OCI-M2 (cell line): ENCODE measurements at regions not wholly inside any gene's neighbourhood (a gene's known extent, or its start where the extent isn't known, plus 50 kb on each side); places are given as distances from the start of the nearest gene placed in this dataset.
A peak's percentile ranks its signal among the peaks of the same experiment; 100 is the strongest.
"Not testable (repeated sequence)": the region's sequence is repeated elsewhere in the genome, so short reads cannot be mapped to it uniquely, and the experiment has no call there.

Source experiments
- DNase-seq: peaks from one replicate; lab custom pipeline; 2025; ENCODE audit not compliant: unreplicated experiment; lab: John Stamatoyannopoulos, UW

GRCh38 chr11:38060136-38060535, 1462.1 kb upstream of the RAG2 start:
- DNase-seq, result no peak

GRCh38 chr11:38046571-38047135, 1448.6 kb upstream of the RAG2 start:
- DNase-seq, result no peak

- no peak for DNase-seq
Measured at GRCh38 chr11:38043060-38043459, 1445.0 kb upstream of the RAG2 start.

DNA sequence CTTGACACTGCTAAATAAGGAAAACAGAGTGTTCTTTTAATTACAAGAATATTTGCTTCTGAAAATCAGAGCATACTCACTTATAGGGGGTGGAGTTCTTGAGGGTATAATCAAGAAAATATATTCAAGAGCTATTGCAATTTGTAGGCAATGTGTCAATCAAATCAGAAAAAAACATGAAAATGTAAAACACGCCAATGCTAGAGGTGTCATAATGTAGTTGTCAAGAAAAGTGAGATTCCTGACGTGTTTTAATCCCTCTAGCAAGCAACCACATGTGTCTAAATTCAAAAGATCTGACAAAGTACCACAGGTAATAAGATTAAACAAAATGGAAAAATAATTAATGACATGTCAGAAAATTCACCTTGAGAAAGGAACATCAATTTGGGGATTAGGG, 1440.7 kb upstream of the RAG2 start:
- no peak for DNase-seq

DNA sequence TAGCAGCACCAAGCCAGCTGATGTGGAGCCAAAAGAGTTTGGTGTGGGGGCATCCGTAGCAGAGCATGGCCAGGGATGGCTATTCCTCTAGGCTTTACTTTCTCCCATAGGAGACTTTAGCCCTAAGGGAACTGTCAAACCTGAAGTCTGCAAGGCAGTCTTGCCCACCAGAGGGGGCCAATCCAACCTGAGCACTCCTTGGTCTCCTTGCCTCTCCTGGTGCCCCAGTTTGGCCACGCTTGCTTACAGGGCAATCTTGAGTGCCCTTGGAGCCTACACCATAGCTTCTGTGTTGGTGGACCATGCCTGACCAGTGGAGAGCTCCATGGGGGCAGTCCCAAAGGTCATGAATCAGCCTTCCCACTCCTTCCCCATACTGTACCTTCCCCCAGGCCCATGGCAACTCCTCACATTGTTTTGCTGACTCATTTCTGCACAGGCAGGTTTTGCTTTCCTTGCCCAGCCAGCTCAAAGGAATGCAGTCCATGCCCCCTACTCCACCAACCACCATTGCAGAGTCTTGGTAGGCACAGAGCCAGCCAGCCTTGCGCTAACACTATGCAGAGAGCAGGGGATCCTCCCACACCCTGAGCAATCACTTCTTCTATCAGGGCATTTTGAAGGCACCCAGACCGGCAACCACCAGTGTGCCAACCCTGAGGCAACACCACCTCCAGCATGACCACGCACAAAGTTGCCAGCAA, 1421.2 kb upstream of the RAG2 start:
- DNase-seq, result no peak

DNA sequence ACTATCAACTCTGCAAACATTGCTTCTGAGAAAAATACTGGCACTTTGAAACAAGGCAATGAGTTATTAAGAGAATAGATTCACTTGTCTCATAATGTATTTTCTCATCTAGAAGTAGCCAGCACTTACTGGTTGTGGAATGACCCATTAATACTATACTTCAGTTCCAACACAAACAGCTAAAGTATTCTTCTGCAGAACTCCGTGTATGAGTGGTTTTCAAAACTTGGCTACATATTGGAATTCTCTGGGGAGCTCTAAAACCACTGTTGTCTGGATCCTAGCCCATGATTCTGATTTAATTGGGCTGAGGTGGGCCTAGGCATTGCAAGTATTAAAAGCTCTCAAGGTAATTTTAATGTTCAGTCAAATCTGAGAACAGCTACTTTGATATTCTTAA, 1416.4 kb upstream of the RAG2 start:
- DNase-seq, result no peak

DNA sequence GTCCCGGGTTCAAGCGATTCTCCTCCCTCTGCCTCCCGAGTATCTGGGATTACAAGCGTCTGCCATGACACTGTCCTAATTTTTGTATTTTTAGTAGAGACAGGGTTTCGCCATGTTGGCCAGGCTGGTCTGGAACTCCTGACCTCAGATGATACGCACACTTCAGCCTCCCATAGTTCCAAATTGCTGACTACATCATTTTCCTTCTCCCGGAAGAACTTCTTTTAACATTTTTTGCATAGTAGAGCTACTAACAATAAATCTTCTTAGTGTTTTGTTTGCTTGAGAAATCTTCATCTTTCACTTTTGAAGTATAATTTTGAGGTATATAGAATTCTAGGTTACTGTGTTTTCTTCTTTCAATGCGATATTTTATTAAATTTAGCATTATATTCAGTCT, 1415.1 kb upstream of the RAG2 start:
- no peak for DNase-seq

DNA sequence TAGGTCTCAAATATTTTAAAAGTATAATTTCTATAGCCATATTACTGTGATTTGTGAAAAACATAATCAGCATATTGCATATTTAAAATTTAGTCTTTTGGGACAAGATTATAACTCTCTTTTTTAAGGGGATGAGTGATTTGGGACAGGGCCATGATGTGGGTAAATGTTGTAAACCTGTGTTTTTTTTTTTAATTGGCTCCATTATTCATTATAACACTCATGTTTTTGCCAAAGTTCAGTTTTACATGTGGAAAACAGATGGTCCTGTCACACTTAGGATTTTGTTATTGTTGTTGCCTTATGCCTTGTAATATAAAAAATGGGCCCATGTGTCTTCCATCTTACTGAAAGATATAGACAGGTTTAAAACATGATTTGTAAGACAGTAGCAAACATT, 1413.5 kb upstream of the RAG2 start:
- no peak for DNase-seq

DNA sequence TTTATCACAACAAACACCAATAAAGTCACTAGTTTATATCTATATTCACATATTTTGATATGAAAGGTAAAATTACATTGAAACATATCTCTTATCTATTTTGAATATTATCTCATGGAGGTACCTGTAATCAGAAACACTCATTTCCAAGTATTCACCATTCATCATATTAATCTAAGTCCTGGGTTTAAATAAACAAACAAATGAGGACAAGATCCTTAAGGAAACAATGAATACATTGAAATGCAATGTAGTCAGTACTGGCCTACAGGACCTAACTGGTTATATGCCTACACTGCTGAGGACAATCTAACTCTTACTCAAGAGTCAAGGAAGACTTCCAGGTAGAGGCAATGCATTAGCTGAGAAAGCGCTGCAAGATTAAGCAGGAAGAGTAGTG, 1411.9 kb upstream of the RAG2 start:
- no peak for DNase-seq

- no peak for DNase-seq
Measured at GRCh38 chr11:38006466-38006865, 1408.4 kb upstream of the RAG2 start.

- no peak for DNase-seq
Measured at GRCh38 chr11:38005597-38005996, 1407.6 kb upstream of the RAG2 start.

DNA sequence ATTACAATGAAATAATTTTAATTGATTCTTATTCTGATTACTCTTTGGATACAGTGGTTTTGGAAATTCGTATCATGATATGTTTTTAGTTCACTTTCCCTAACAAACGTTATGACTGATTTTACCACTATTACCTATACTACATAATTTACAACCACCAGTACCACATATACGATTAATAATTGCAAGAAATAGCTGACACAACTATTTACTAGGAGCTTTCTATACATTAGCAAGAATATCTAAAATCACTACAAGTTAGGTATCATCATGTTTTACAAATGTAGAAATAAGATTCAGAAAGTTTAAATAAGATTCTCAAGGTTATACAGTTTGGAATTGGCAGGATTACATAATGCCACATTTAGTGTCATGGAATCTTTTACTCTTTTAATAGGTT, 1401.1 kb upstream of the RAG2 start:
- no peak for DNase-seq

DNA sequence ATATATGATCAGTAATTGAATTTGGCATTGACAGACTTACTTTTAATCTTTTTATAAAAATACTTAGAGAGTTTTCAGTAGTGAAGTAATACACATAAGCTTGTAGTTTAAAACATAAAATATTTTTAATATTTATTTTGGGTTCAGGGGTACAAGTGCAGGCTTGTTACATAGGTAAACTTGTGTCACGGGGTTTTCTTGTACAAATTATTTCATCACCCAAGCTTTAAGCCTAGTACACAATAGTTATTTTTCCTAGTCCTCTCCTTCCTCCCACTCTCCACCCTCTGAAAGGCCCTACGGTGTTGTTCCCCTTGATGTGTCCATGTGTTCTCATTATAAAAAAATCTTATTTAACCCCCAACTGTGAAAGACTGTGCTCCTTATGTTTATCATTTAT, 1397.8 kb upstream of the RAG2 start:
- no peak for DNase-seq

GRCh38 chr11:37988031-37988430, 1390.0 kb upstream of the RAG2 start:
- peak; percentile 23 for DNase-seq

- no peak for DNase-seq
Measured at GRCh38 chr11:37984991-37985390, 1387.0 kb upstream of the RAG2 start.

- DNase-seq, result no peak
Measured at GRCh38 chr11:37978647-37979046, 1380.6 kb upstream of the RAG2 start.

DNA sequence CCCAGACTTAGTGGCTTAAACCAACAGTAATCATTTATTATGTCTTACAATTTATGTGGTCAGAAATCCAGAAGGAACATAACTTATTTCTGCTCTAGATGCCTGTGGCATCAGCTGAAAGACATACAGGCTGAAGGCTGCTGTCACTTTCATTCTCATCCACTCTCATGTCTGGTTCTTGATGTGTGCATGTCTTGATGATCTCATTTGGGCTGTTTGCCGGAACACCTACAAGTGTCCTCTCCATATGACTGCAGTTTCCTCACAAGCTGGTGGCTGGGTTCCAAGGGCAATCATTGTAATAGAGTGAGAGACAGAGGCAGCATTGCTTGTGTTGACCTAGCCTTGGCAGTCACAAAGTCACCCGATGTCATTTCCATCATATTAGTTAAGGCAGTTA, 1375.9 kb upstream of the RAG2 start:
- DNase-seq, result no peak

GRCh38 chr11:37972691-37973090, 1374.7 kb upstream of the RAG2 start:
- DNase-seq, result no peak

DNA sequence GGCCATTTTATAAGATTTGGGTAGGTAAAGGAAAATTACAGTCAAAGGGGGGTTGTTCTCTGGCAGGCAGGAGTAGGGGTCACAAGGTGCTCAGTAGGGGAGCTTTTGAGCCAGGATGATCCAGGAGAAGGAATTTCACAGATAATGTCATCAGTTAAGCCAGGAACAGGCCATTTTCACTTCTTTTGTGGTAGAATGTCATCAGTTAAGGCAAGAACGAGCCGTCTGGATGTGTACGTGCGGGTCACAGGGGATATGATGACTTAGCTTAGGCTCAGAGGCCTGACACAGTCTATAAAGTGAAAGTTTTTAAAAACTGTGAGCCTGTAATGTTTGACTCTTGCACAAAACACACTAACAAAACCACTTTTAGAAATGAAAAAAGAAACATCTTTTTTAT, 1371.3 kb upstream of the RAG2 start:
- DNase-seq, result not testable (repeated sequence)

- no peak for DNase-seq
Measured at GRCh38 chr11:37968148-37968547, 1370.1 kb upstream of the RAG2 start.

DNA sequence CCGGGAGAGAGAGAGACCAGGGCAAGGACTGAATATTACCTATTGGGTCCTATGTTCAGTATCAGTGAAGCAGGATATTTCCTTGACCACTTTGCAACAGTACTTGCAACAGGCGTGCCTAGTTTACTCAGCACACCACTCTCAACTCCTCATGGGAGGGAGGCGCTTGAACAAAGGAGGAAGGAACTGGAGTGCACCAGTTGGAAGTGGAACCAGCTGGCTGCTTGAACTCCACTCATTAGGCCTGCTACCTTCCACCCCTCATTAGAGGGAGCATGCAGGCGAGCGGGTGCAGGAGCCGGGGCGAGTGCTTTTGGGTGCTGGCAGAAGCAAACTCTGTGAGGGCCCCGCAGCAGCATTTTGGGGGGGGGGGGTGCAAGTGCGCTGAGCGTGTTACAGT, 1369.6 kb upstream of the RAG2 start:
- DNase-seq, result no peak

GRCh38 chr11:37963440-37963839, 1365.4 kb upstream of the RAG2 start:
- no peak for DNase-seq

DNA sequence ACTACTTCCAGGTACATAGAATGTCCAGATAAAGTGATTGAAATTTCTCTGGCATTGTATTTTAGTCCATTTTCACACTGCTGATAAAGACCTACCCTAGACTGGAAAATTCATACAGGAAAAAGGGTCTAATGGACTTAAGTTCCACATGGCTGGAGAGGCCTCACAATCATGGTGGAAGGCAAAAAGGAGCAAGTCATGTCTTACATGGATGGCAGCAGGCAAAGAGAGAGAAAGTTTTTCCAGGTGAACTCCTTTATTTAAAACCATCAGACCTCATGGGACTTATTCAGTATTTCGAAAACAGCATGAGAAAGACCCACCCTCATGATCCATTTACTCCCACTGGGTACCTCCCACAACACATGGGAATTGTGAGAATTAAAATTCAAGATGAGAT, 1359.7 kb upstream of the RAG2 start:
- DNase-seq, result no peak
